Stimulated activated naive B cell treated with anti-CD40 and anti-IgM and Interleukin-4, amounts not matched to agents 10 μg/mL and 1 μg/mL and 100 μg/mL, for 72 hours (primary cell): ENCODE measurements at regions not wholly inside any gene's neighbourhood (a gene's known extent, or its start where the extent isn't known, plus 50 kb on each side); places are given as distances from the start of the nearest gene placed in this dataset.
"Not testable (repeated sequence)": the region's sequence is repeated elsewhere in the genome, so short reads cannot be mapped to it uniquely, and the experiment has no call there.

Experiments used
- ATAC-seq, 2 donors: fragments of 150-1000 bp; cut with Tn5 transposase; replicated peaks; 2 replicates each; pipeline ENCODE4 v1.10.0; 2021; ENCODE audit warnings: moderate library complexity in 1 of 2
- DNase-seq: peaks from one replicate; pipeline ENCODE4 v3.0.0; 2021
- H3K27ac Mint-ChIP-seq: one replicate; pipeline ENCODE4 v1.8.0; 2022; ENCODE audit warnings: mild to moderate bottlenecking, mixed read lengths
- H3K27me3 Mint-ChIP-seq, 2 donors: one replicate each; pipeline ENCODE4 v1.8.0; 2022; ENCODE audit warnings: mixed read lengths in 2 of 2
- H3K36me3 Mint-ChIP-seq, 2 donors: one replicate each; pipeline ENCODE4 v1.8.0; 2022; ENCODE audit warnings: mixed read lengths in 2 of 2, mild to moderate bottlenecking in 1 of 2
- H3K4me1 Mint-ChIP-seq, 2 donors: one replicate each; pipeline ENCODE4 v1.8.0; 2022; ENCODE audit warnings: mixed read lengths in 2 of 2, mild to moderate bottlenecking in 1 of 2
- H3K4me3 Mint-ChIP-seq, 2 donors: one replicate each; pipeline ENCODE4 v1.8.0; 2022; ENCODE audit warnings: mild to moderate bottlenecking in 2 of 2, mixed read lengths in 2 of 2, moderate library complexity in 1 of 2
- H3K9me3 Mint-ChIP-seq, 2 donors: one replicate each; pipeline ENCODE4 v1.8.0; 2022; ENCODE audit warnings: mixed read lengths in 2 of 2, mild to moderate bottlenecking in 1 of 2

GRCh38 chr3:115401298-115401697 is 222.0 kb upstream of the GAP43 start:
- H3K27ac Mint-ChIP-seq = no peak overlapping the region
- H3K36me3 Mint-ChIP-seq = no peaks in the 10 kb centered on the region
- no peak for ATAC-seq
- no peaks in the 10 kb centered on the region for H3K4me1 Mint-ChIP-seq
- H3K27me3 Mint-ChIP-seq = no peaks in the 10 kb centered on the region
- DNase-seq = no peak
- no peaks in the 10 kb centered on the region for H3K9me3 Mint-ChIP-seq
- no peak overlapping the region for H3K4me3 Mint-ChIP-seq

GRCh38 chr3:115401851-115402501 is 221.3 kb upstream of the GAP43 start:
- Mint-ChIP-seq H3K27me3 (no peaks in the 10 kb centered on the region), H3K27ac (no peak overlapping the region), H3K9me3 (no peaks in the 10 kb centered on the region), H3K36me3 (no peaks in the 10 kb centered on the region), H3K4me3 (no peak overlapping the region), H3K4me1 (no peaks in the 10 kb centered on the region)
- DNase-seq (no peak), ATAC-seq (no peak)

GRCh38 chr3:115402651-115403050 is 220.7 kb upstream of the GAP43 start:
- no peaks in the 10 kb centered on the region for H3K9me3 Mint-ChIP-seq
- no peak overlapping the region for H3K4me3 Mint-ChIP-seq
- no peaks in the 10 kb centered on the region for H3K4me1 Mint-ChIP-seq
- H3K27me3 Mint-ChIP-seq = no peaks in the 10 kb centered on the region
- no peak overlapping the region for H3K27ac Mint-ChIP-seq
- no peak for DNase-seq
- no peaks in the 10 kb centered on the region for H3K36me3 Mint-ChIP-seq
- no peak for ATAC-seq

GRCh38 chr3:115403786-115404185 is 219.5 kb upstream of the GAP43 start:
- Mint-ChIP-seq H3K4me3 (no peak overlapping the region), H3K27ac (no peak overlapping the region), H3K4me1 (no peaks in the 10 kb centered on the region), H3K9me3 (no peaks in the 10 kb centered on the region), H3K36me3 (no peaks in the 10 kb centered on the region), H3K27me3 (no peaks in the 10 kb centered on the region)
- ATAC-seq = no peak
- no peak for DNase-seq

GRCh38 chr3:115409596-115409995 is 213.7 kb upstream of the GAP43 start:
- ATAC-seq = no peak
- no peak overlapping the region for H3K27ac Mint-ChIP-seq
- no peaks in the 10 kb centered on the region for H3K9me3 Mint-ChIP-seq
- H3K4me1 Mint-ChIP-seq = no peaks in the 10 kb centered on the region
- DNase-seq = no peak
- no peak overlapping the region for H3K4me3 Mint-ChIP-seq
- H3K27me3 Mint-ChIP-seq = no peaks in the 10 kb centered on the region
- H3K36me3 Mint-ChIP-seq = no peaks in the 10 kb centered on the region

GRCh38 chr3:115414610-115415009 is 208.7 kb upstream of the GAP43 start:
- not testable (repeated sequence) for H3K27ac Mint-ChIP-seq, H3K9me3 Mint-ChIP-seq, H3K36me3 Mint-ChIP-seq, H3K4me1 Mint-ChIP-seq, H3K4me3 Mint-ChIP-seq, ATAC-seq, DNase-seq, H3K27me3 Mint-ChIP-seq

GRCh38 chr3:115415246-115415996 is 207.9 kb upstream of the GAP43 start:
- Mint-ChIP-seq H3K9me3 (no peaks in the 10 kb centered on the region), H3K36me3 (no peaks in the 10 kb centered on the region), H3K27ac (no peak overlapping the region), H3K4me1 (peaks cover 6 to 7% of the 10 kb centered on the region in 2 donors), H3K4me3 (no peak overlapping the region), H3K27me3 (no peaks in the 10 kb centered on the region)
- DNase-seq = no peak
- ATAC-seq = no peak

- peak; percentile 21 to 51 for ATAC-seq
- Mint-ChIP-seq H3K36me3 (no peaks in the 10 kb centered on the region), H3K9me3 (no peaks in the 10 kb centered on the region), H3K27ac (no peak overlapping the region), H3K4me1 (peaks cover 6 to 7% of the 10 kb centered on the region in 2 donors), H3K4me3 (no peak overlapping the region), H3K27me3 (no peaks in the 10 kb centered on the region)
- DNase-seq = no peak
These were observed 204.7 kb upstream of the GAP43 start for GRCh38 chr3:115418583-115418982.

- Mint-ChIP-seq H3K27me3 (no peaks in the 10 kb centered on the region), H3K36me3 (no peaks in the 10 kb centered on the region), H3K27ac (no peak overlapping the region), H3K4me1 (peaks cover 6 to 7% of the 10 kb centered on the region in 2 donors), H3K4me3 (no peak overlapping the region), H3K9me3 (no peaks in the 10 kb centered on the region)
- ATAC-seq = no peak
- DNase-seq = no peak
These were observed 203.2 kb upstream of the GAP43 start for GRCh38 chr3:115420086-115420485.

GRCh38 chr3:115423170-115423569 is 200.1 kb upstream of the GAP43 start:
- ATAC-seq (no peak), DNase-seq (no peak)
- H3K36me3 Mint-ChIP-seq = no peaks in the 10 kb centered on the region
- H3K4me1 Mint-ChIP-seq = peaks cover 6 to 7% of the 10 kb centered on the region in 2 donors
- H3K27me3 Mint-ChIP-seq = no peaks in the 10 kb centered on the region
- no peaks in the 10 kb centered on the region for H3K9me3 Mint-ChIP-seq
- no peak overlapping the region for H3K4me3 Mint-ChIP-seq
- H3K27ac Mint-ChIP-seq = no peak overlapping the region

GRCh38 chr3:115428841-115429240 is 194.5 kb upstream of the GAP43 start:
- no peaks in the 10 kb centered on the region for H3K27me3 Mint-ChIP-seq
- H3K27ac Mint-ChIP-seq = no peak overlapping the region
- H3K4me1 Mint-ChIP-seq = no peaks in the 10 kb centered on the region
- H3K4me3 Mint-ChIP-seq = no peak overlapping the region
- ATAC-seq (no peak), DNase-seq (no peak)
- H3K9me3 Mint-ChIP-seq = peaks cover 0 to 2% of the 10 kb centered on the region in 2 donors
- no peaks in the 10 kb centered on the region for H3K36me3 Mint-ChIP-seq

GRCh38 chr3:115436767-115437301 is 186.5 kb upstream of the GAP43 start:
- no peaks in the 10 kb centered on the region for H3K9me3 Mint-ChIP-seq
- DNase-seq (no peak), ATAC-seq (no peak)
- no peaks in the 10 kb centered on the region for H3K27me3 Mint-ChIP-seq
- peaks cover 0 to 5% of the 10 kb centered on the region in 2 donors for H3K4me1 Mint-ChIP-seq
- H3K36me3 Mint-ChIP-seq = no peaks in the 10 kb centered on the region
- H3K27ac Mint-ChIP-seq = no peak overlapping the region
- no peak overlapping the region for H3K4me3 Mint-ChIP-seq

- Mint-ChIP-seq H3K27me3 (no peaks in the 10 kb centered on the region), H3K27ac (no peak overlapping the region), H3K9me3 (no peaks in the 10 kb centered on the region), H3K4me3 (no peak overlapping the region), H3K36me3 (no peaks in the 10 kb centered on the region), H3K4me1 (peaks cover 0 to 5% of the 10 kb centered on the region in 2 donors)
- DNase-seq = no peak
- ATAC-seq = peak; percentile 67 to 76
These were observed 184.5 kb upstream of the GAP43 start for GRCh38 chr3:115438799-115439198.

- Mint-ChIP-seq H3K4me1 (no peaks in the 10 kb centered on the region), H3K4me3 (no peak overlapping the region), H3K9me3 (peaks cover 0 to 2% of the 10 kb centered on the region in 2 donors), H3K36me3 (no peaks in the 10 kb centered on the region), H3K27me3 (no peaks in the 10 kb centered on the region), H3K27ac (no peak overlapping the region)
- DNase-seq = no peak
- no peak for ATAC-seq
These were observed 177.8 kb upstream of the GAP43 start for GRCh38 chr3:115445559-115445958.

- Mint-ChIP-seq H3K4me1 (no peaks in the 10 kb centered on the region), H3K27me3 (no peaks in the 10 kb centered on the region), H3K36me3 (no peaks in the 10 kb centered on the region), H3K9me3 (peaks cover 0 to 2% of the 10 kb centered on the region in 2 donors), H3K27ac (no peak overlapping the region), H3K4me3 (no peak overlapping the region)
- DNase-seq = no peak
- no peak for ATAC-seq
These were observed 174.5 kb upstream of the GAP43 start for GRCh38 chr3:115448851-115449250.
